ENCODE measurements at regions not wholly inside any gene's neighbourhood (a gene's known extent, or its start where the extent isn't known, plus 50 kb on each side); places are given as distances from the start of the nearest gene placed in this dataset.

GRCh38 chr3:18623220-18623619, 198.1 kb upstream of the SATB1 start:
- H3K79me2 ChIP-seq (ENCODE audit: insufficient read depth, low read length), result no peaks in the 10 kb centered on the region
- no peak overlapping the region for H3K4me2 ChIP-seq (ENCODE audit: insufficient read depth, insufficient read length, low read length)
- no peaks in the 10 kb centered on the region for H3K36me3 Mint-ChIP-seq (ENCODE audit: insufficient read depth in 1 of 3, low read depth in 3 of 3)
- H3K56ac ChIP-seq (ENCODE audit: insufficient read length, low read depth, low read length), result no peak overlapping the region
- no peak overlapping the region for H2BK12ac ChIP-seq (ENCODE audit: insufficient read length, low read depth, low read length)
- no peak overlapping the region for H2BK20ac ChIP-seq (ENCODE audit: low read depth, low read length, poor library complexity, severe bottlenecking)
- H3K9me3 ChIP-seq (ENCODE audit: control insufficient read depth, low read depth, low read length), result no peaks in the 10 kb centered on the region
- no peaks in the 10 kb centered on the region for H3K27me3 ChIP-seq (ENCODE audit: insufficient read depth, low read length)
- no peaks in the 10 kb centered on the region for H3K23me2 ChIP-seq (ENCODE audit: insufficient read length, low read depth, low read length, poor library complexity, severe bottlenecking)
- no peak overlapping the region for H3K9ac ChIP-seq (ENCODE audit: extremely low read depth, insufficient read length, low read length)
- H3K18ac ChIP-seq (ENCODE audit: insufficient read length, low read depth, low read length), result no peak overlapping the region
- H3K4me1 Mint-ChIP-seq, result peaks cover 6 to 7% of the 10 kb centered on the region in 2 experiments
- H3K27ac Mint-ChIP-seq, result no peak overlapping the region
- no peak overlapping the region for H3K4ac ChIP-seq (ENCODE audit: low read depth, low read length)
- no peaks in the 10 kb centered on the region for H4K20me1 ChIP-seq (ENCODE audit: control insufficient read depth, insufficient read depth, insufficient read length)
- H2AK5ac ChIP-seq (ENCODE audit: insufficient read length, low read length), result no peak overlapping the region
- H3K27ac ChIP-seq (ENCODE audit: insufficient read length, low read depth, low read length), result no peak overlapping the region
- no peak overlapping the region for H4K91ac ChIP-seq (ENCODE audit: insufficient read length, low read depth, low read length)
- H4K8ac ChIP-seq (replicated peaks; ENCODE audit: insufficient read length, low read depth, low read length), result no peak overlapping the region
- H2BK120ac ChIP-seq (ENCODE audit: low read depth, low read length, poor library complexity, severe bottlenecking), result no peak overlapping the region
- H2BK5ac ChIP-seq (ENCODE audit: insufficient read length, low read length), result no peak overlapping the region
- no peak for TF ChIP-seq CTCF (conservative IDR thresholded peaks at IDR 0.05)
- H3K23ac ChIP-seq (ENCODE audit: insufficient read length, low read depth, low read length), result no peak overlapping the region
- no peak for DNase-seq
- no peaks in the 10 kb centered on the region for H3K4me1 ChIP-seq (ENCODE audit: insufficient read depth, low read length)
- H3T11ph ChIP-seq (ENCODE audit: low read length), result no peak overlapping the region
- no peaks in the 10 kb centered on the region for H3K9me3 Mint-ChIP-seq
- no peaks in the 10 kb centered on the region for H3K27me3 Mint-ChIP-seq (ENCODE audit: low read depth)
- no peak overlapping the region for H3K4me3 Mint-ChIP-seq
- H3K79me1 ChIP-seq (ENCODE audit: insufficient read depth, low read depth, low read length, poor library complexity, severe bottlenecking), result no peaks in the 10 kb centered on the region
- H4K5ac ChIP-seq (ENCODE audit: insufficient read length, low read depth, low read length), result no peak overlapping the region
- H2AFZ ChIP-seq (ENCODE audit: low read length), result no peak overlapping the region
- no peak overlapping the region for H2BK15ac ChIP-seq (ENCODE audit: low read depth, low read length)
- WGBS (ENCODE audit: extremely low coverage, insufficient read length, low lambda C conversion rate), result no CpG with 5 or more reads among the region's 6 CpGs
- H3K14ac ChIP-seq (ENCODE audit: insufficient read depth, low read length), result no peak overlapping the region
